ENCODE measurements at regions not wholly inside any gene's neighbourhood (a gene's known extent, or its start where the extent isn't known, plus 50 kb on each side); places are given as distances from the start of the nearest gene placed in this dataset.
A peak's percentile ranks its signal among the peaks of the same experiment; 100 is the strongest.

DNA sequence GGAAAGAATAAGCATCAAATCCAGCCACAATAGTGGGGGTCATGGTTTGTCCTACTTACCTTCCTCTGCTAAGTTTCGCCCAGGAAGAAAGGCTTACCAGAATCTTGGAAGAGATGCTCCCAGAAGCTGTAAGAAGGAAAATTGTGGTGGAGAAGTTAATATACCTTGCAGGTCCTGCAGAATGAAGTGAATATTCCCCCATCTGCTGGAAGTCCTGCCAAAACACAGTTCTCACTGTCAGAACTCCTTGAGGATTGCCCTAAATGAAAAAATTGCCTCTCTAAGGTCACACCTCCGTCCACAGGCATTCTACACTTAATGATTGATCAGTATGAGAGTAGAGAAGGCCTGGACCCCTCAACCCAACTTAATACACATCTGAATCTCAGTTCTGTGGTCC is 78.4 kb upstream of the RGS21 start:
- peak; percentile 8 for DNase-seq (ENCODE audit: low spot score)

DNA sequence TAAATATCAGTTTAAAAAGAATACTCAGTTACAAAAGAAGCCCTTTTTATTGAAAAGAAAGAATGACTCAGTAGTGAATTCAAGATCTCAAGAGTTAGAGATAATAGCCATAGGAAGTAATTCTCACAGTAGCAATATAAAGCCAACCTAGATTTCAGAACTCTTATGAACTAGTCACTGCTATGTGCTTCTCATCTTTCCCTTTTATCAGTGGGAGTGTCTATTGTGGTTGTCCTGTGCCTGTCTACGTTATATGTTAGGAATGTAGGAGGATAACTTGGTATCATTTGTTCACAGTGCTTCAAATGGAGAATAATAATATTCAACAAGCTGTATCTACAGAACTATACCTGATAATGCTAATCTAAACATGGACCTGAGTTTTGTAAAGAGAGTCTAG is 73.1 kb upstream of the RGS21 start:
- no peak for DNase-seq (ENCODE audit: low spot score)

DNA sequence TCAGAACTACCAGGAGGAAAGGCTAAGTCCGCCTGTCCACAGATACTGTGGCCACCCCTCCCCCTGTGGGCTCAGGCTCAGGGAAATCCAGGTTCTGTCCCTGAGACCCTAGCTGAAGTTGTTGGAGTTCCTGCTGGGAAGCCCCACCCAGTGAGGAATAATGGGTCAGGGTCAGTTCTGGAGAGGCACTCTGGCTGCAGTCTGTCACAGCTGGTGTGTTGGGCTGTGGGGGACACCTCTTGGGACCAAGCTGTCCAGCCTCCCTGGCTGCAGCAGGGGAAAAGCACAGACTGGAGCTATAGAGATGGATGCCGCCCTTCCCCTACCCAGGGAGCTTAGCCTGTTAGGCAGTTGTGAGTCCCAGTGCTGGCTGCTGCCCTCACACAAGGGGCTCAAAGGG is 65.1 kb upstream of the RGS21 start:
- no peak for DNase-seq (ENCODE audit: low spot score)

DNA sequence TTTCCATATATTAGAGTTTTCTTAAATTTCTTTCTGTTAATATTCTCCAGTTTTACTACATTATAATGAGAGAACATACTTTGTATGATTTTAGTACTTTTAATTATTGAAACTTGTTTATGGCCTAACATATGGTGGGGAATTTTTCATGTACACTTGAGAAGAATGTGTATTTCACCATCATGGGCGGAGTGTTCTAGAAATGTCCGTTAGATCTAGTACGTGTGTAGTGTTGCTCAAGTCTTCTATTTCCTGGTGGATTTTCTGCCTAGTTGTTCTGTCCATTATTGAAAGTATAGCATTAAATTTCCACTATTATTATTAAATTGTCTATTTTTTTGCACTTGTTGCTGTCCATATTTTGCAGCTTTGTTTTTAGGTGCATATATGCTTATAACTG is 64.0 kb upstream of the RGS21 start:
- no peak for DNase-seq (ENCODE audit: low spot score)

DNA sequence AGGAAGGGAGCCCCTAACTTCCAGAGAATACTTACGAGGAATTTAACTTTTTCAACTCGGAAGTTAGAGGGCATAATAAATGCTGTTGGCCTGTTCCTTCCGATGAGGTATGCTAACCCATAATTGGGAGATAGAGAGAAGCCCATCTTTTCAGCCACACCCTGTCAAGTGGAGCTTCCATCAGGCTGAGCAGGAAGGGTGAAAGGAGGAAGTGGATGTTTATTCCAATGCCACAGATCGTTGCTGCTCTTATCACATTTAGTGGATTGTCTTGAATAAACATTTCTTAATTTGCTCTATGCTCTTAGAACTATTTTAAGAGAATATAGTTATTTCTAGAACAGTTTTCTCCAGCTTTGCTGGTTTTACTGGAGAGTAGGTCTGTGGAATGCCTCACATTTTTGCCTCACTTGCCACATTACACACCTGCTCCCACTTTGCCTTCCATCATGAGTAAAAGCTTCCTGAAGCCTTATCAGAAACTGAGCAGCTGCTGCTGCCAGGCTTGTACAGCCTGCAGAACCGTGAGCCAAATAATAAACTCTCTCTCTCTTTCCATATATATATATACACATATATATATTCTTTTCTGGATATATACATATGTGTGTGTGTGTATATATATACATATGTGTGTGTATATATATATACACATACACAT is 60.0 kb upstream of the RGS21 start:
- DNase-seq (ENCODE audit: low spot score), result no peak

DNA sequence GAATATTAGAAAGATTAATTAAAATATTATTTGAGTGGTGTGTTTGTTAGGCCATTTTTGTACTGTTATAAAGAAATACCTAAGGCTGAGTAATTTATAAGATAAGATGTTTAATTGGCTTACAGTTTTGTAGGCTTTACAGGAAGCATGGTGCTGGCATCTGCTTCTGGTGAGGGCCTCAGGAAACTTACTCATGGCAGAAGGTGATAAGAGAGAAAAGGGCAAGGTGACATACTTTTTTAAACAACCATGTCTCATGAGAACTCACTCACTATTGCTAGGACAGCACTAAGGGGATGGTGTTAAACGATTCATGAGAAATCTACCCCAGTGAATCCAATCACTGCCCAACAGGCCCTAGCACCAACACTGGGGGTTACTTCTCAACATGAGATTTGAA is 56.7 kb upstream of the RGS21 start:
- no peak for DNase-seq (ENCODE audit: low spot score)

DNA sequence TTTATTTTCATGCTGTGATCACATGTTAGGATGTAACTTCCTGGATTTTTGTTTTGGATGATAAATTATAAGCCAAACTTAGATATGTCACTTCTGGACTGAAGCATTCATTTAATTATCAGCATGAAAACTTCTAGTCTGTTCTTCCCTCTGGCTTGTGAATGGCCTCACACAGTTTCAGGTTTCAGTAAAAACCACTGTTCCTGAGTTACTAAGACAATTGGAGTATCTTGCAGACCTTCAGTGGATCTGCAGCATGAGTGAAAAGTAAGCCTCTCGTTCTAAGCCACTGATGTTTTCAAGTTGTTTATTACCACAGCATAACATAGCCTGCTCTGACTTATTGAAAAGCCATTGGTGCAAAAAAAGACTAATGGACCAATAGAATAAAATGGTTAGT is 55.3 kb upstream of the RGS21 start:
- DNase-seq (ENCODE audit: low spot score), result no peak

DNA sequence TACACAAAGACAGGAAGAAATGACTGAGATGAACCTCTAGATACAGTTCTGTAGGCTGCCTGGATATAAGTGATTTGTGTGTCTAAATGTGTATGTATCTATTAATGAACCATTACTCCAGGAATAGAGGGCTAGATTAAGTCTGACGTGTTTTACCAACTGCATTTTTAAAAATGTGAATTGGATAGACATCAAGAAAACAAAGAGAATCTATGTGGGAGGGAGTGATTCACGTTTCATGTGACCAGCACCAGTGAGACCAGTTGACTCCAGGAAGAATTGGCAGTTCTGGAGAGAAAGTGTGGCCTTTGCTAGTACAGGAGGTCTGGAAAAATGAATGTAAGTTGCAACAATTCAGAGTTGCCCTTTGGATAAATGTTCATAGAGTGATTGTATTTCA is 53.4 kb upstream of the RGS21 start:
- DNase-seq (ENCODE audit: low spot score), result no peak

DNA sequence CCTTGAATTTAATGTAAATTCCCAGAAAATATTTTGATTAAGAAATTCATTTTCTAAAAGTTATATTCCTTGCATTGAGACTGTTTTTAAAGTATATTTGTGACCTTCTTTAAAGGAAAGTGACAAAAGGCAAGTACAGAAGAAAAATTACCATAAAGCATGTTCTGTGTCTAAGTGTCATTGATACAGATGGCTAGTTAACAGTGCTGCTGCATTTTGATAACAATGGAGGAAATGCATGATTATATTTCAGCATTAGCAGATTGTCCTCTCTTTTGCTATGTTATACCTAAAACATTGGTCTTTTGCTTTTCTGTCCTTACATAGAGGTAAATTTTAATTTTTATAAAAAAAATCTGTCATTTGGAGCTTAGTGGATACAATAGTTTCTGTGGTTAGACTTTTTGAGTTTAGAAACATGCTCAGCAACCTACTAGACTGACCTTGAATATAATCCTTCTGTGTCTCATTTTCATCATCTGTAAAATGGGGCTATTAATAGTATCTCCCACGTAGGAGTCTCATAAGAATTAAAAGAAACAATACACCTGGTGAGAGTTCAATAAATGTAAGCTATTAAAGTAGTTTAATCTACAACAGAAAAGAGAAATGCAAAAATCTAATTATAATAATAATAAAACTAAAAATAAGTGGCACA is 51.1 kb upstream of the RGS21 start:
- DNase-seq (ENCODE audit: low spot score), result no peak

DNA sequence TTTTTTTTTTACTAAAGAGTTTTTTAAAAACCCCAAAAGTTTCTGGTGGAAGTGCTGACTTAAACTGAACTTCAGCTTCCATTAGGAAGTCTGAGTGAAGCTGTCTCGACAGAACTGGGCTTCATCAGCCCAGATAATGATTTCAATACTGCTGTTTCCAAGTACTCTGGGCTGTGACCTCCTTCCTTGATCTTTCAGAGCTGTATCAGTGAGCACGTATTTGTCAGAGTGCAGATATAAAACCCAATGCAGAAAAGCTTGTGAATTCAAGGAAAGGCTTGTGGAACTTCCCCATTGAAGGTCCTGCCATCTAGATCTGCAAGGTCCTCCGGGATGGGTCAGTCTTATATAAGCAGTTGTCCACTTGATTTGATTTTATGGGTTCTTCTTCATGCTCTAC is 50.1 kb upstream of the RGS21 start:
- no peak for DNase-seq (ENCODE audit: low spot score)

Measured in cerebellar cortex (tissue), 1 donor.